HG03558 (cell line): ENCODE measurements at regions not wholly inside any gene's neighbourhood (a gene's known extent, or its start where the extent isn't known, plus 50 kb on each side); places are given as distances from the start of the nearest gene placed in this dataset.

Experiments used
- ATAC-seq: cut with Tn5 transposase; IDR thresholded peaks from one replicate; pipeline ENCODE4 v1.9.1; 2021; ENCODE audit warnings: moderate number of reproducible peaks; ENCODE audit not compliant: unreplicated experiment; ENCODE audit errors: extremely low read depth

DNA sequence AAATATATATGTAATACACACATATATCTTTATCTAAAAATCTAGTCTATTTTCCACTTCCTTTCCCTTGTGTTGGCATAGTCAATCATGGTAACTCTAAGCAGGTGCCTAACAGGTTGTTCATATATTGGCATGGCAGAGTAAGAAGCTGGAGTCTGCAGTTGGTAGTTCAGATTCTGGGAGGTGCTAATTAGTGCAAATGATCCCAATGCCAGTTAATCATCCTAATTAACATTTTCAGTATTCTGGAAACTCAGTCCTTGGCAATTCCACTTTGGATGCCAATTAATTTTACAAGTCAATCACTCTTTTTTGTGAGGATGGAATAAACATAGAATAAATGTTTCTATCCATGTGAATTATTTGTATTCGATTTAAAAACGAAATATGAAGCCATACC is 863.7 kb upstream of the SOX9 start:
- no peak for ATAC-seq

DNA sequence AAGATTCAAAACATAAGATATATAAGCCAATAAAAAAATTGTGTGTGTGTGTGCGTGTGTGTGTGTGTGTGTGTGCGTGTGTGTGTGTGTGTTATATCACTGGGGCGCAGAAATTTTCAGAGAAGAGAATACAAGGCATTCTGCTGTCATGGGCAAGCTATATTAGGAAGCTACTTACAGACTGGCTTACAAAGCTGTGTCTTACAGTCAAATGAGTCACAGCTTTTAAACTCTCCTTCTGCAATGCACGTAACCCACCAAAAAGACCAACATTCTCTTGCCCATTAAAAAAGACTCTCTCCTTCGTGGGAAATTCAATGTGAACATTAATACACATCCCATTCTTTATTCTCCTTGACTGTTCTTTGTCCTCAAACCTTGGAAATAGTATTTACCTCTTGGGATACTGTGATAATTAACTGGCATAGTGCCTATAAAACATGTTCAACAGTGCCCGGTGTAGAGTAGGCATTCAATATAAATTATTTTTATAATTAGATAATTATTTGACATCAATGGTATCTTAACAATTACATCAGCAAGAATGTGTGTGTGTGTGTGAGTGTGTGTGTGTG is 860.4 kb upstream of the SOX9 start:
- ATAC-seq: no peak

DNA sequence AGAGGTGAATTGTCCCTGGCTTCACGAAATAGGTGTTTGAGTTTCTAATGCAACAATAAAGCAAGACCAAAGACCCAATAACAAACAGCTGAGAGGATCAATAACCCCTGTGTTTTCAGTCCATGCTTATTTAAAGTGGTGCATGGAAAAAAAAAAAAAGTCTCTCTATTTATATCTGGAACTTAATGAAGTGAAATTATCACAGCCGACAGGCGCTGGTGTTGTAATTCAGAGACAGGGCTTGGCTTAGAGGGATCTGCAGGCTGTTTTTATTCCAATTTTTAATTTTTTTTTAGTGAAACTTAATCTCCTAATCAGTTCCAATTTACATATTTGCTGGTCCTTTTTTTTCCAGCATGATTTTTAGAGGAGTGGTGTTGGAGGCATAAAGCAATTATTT is 858.2 kb upstream of the SOX9 start:
- no peak for ATAC-seq

DNA sequence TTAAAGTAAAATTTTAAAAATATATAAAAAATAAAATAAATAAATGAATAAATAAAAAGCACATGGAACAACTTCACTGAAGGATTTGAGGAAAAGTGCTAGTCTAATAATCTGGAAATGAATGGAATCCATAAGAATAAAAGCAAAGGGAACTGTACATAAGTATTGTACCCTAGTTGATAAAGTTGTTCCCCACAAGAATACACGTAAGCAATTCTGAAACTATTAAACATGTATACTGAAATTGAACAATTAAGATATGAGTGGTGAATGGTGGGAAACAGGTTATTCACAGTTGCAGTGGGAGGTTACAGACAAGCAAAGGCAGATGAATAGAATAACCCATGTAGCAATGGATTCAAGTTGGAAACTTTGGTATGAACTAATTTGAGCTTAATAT is 853.2 kb upstream of the SOX9 start:
- ATAC-seq: no peak

DNA sequence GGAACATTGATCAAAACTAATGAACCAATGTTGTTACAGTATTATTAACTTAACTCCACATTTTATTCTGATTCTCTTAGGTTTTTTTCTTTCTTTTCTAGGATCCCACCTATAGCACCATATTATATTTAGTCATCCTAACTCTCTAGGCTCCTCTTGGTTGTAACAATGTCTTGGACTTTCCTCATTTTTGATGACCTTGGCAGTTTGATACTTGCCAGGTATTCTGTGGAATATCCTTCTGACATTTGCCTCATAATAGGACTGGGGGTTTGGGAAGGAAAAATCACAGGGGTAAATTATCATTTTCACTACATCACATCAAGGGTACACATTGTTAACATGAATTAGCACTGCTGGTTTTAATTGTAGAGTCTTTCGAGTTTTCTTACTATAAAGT is 851.6 kb upstream of the SOX9 start:
- no peak for ATAC-seq

DNA sequence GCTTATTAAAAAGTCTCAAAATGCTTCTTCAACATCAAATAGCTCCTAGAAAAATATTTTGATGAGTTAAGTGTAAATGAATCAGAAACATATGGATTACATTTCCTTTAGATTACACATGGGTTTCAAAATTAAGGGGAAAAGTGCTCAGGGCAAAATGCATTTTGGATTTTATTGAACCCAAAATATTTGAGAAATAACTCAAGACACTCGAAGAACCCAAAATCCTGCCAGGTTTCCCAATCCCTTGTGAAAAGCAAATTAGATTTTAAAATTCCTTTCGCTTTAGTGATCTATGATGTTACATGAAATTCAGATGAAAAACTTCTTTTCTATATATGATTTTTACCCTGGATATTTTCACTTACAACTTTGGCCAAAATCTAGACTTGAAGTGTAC is 847.4 kb upstream of the SOX9 start:
- no peak for ATAC-seq

DNA sequence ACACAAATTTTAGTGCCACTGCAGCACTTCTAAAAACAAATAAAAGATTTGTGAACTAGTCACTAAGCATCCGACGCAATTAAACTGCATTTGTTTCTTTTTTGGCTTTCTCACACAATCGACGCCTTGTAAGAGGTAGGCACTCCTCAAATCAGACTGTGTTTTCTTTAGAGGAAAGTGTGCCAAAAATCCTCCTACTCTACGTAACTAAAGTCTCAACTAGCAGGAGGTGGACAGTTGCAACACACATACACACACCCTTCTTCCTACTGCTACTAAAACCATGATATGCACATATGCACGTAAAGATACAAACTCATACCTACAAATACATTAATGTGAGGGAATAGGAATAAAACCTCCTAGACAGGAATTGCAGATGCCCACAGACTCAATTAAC is 844.7 kb upstream of the SOX9 start:
- no peak for ATAC-seq

DNA sequence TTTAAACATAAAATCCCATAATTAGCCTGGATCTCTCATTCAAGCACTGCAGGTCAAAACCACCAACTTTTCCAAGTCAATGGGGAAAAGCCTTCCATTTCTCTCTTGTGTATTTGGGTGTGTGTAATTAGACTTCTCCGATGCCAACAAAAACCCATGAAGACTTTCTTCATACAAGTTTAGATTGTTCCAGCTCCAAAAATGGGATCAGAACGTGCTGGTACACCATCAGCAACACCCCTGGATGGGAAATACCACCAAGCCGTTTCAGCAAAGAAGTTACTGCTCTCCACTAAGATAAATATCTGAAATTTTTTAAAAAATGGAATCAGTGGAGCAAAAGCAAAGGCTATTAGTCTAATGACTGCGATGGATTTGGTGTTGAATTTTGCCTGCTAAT is 837.3 kb upstream of the SOX9 start:
- ATAC-seq: no peak

DNA sequence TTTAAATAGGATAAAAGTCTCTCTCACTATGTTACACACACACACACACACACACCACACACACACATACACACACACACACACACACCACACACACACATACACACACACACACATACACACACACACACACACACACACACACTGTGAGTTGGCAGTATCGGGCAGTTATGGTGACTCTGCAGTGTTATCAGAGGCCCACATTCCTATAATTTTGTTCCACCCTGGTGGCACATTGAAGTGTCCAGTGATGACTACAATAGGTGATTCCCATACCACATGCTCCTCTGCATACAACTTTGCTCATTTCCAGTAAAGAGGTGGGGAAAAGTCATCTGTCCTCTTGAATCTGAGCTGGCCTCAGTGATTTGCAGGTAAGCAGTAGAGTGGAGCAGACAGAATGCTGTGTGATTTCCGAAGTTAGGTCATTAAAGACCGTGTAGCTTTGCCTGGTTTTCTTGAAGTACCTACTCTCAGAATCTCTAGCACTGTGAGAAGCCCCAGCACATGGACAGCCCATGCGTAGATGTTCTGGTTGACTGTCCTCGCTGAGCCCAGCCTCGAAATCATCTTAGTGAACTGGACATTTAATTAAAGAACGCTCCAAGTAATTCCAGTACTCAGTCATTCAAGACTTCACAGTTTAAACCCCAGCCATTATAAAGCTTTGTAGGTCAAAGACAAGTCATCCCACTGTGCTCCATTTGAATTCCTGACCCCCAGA is 836.6 kb upstream of the SOX9 start:
- no peak for ATAC-seq

DNA sequence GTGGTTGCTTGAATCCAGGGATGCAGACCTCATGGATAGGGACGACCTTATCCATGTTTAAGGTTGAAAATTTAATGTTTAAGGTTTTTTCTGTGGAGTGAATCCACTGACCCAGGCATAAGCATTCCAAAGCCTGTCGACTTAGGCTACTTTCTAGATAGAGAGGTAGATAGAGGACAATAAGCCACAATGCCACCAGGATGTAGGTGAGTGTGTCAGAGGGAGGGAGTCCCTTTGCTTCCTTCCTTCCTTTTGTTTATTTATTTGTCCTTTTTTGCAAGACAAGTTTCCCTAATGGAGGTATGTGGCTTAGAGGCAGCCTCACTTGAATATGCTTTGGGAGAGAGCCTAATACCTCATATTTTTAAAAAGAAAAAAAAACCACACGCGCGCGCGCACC is 834.2 kb upstream of the SOX9 start:
- no peak for ATAC-seq

DNA sequence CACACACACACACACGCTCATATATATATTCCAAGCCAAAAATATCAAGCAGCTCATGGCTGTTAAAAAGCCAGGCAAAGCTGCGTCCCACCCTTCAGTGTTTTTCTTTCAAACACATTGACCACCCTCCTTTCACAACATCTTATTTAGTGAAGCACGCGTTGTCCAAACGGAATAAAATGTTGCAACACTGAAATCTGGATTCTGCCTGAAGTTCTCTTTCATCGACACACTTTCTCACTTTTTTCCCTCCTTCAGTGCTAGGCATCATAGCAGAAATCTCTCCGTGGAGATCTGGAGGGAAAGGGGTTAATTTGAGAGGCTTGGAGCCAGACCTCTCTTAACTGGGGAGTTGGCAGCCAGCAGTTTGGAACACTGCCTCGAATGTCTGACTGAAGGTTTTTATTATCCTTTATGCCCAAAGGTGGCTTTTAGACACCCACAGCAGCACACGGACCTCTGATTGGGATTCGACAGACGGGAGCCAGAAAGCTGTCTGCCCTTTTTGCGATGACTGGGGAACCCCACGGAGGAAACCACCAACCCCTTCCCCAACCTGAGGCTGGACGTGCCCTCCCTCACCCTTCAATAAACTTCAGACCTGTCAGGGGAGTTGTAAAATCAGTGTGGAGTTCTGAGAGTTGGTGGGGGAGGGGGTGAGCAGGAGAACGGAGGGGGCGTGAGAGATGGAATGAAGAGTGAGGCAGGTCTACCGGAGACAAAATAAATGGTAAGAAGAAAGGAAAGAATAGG is 833.6 kb upstream of the SOX9 start:
- ATAC-seq: no peak

DNA sequence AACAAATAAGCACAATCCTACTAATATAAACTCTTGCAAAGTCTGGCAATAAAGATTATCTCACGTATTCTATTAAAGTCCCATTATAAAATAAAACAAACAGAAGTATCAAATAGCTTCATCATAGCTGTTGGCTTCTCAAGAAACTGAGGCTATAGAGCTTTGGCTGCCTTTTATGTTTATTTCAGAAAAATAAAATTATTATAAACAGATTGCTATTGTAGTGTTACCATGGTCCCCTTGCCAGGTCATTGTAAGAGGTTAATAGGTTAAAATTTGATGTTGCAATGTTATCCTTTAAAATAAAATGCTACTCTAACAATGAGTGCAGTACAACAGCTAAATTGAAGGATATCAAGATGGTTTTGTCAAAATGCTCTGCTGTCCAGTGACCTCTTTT is 828.8 kb upstream of the SOX9 start:
- no peak for ATAC-seq

DNA sequence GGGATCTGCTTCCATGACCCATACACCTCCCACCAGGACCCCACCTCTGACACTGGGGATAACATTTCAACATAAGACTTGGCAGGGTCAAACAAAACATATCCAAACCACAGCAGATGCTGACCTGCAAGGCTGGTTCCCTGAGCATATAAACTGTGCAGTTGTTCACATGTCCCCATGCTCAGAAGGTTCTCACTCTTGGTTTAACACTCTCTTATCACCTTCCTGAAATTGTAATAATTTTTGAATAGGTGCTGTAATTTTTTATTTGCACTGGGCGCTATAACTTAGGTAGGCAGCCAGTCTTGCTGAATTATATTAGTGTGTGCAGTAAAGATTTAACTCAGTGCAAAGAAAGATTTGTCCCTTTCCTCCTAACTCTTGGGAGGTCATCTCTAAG is 824.8 kb upstream of the SOX9 start:
- ATAC-seq: no peak

DNA sequence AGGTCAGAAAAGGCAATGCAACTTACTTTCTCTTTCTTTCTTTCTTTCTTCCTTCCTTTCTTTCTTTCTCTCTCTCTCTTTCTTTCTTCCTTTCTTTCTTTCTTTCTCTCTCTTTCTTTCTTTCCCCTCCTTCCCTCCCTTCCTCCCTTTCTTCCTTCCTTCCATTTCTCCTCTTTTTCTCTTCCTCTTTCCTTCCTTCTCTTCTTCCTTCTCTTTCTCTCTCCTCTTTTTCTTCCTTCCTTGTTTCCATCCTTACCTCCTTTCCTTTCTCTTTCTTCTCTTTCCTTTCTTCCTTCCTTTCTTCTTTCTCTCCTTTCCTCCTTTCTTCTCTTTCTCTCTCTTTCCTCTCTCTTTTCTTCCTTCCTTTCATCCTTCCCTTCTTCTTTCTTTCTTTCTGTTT is 819.8 kb upstream of the SOX9 start:
- no peak for ATAC-seq

DNA sequence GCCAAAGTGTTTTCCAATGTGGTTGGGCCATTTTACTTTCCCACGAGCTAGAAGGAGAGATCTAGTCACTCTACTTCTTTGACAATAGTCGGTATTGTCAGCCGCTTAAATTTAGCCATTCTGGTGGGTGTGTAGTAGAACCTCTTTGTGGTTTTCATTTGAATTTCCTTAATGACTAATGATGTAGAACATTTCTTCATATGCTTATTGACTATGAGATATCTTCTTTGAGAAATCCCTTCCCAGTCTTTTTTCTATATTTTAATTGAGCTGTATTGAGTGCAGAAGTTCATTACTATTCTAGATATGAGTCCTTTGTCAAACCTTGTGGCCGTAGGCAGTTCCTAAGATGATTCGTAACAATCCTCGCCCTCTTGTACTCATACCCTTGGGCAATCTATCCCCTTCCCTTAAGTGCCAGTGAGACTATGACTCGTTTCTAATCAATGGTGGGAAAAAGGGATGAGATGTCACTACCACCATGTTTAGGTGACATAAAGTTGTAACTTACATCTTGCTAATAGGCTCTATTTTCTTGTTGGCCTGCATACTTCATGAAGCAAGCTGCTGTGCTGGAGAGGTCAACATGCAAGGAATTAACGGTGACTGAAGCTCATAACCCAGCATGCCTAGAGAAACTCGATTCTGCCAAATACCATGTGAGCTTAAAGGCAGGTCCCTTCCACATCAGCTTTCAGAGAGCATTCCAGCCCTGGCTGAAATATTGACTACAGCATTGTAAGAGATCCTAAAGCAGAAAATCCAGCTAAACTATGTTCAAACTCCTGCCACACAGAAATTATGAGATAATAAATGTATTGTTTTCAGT is 817.9 kb upstream of the SOX9 start:
- ATAC-seq: no peak

DNA sequence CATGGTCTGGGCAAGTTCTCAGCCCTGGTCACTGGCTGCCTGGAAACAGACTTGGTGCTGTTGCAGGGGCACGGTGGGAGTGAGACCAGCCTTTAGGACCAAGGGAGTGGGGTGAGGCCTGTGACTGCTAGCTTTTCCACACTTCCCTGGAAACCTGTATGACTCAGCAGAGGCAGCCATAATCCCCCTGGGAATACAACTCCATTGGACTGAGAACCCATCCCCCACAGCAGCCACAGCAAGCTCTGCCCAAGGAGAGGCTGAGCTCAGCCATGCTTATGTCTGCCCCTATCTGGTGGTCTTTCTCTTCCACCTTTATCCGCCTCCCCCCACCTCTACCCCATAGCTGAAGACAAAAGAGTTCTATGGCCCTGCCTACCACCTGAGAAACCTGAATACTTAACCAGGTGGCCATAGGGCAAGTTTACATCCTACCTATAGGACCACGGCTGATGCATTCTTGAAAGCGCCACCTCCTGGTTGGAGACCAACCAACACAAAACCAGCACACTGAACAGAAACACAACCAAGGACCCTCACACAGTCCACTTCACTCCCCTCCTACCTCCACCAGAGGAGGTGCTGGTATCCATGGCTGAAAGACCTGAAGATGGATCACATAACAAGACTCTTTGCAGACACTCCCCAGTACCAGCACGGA is 816.2 kb upstream of the SOX9 start:
- no peak for ATAC-seq

DNA sequence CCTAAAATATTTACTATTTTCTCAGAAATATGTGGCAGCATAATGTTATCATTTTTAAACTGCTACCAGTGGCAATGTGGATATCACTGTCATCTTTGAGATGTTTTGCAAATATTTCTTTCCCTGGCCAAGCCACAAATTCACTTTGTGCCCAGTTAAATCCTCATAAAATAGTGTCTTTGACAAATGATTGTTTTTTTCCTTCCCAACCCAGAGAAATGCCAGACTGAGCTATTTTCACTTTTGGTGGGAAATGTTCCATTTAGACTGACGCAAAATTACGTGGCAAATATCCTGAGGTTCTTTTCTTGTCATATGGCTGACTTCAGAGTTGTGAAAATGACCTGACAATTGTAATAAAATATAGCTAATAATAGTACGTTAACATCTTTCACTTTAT is 807.0 kb upstream of the SOX9 start:
- no peak for ATAC-seq

DNA sequence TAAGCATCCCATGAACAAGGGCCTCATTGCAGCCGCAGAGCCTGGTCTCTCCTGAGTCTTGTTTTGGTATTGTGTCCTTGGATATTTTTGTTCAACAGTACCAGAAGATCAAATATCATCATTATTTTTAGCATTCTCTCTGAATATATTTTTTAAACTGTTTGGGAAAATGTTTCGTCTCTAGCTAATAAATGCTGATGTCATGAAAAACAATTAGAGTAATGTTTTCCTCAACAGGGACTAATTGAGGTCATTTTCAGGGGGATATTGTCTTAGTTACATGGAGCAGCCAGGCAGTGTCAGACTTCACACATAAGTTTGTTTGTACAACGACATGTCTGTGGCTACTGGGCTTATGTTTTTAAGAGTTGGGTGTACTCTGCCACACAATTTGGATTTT is 805.3 kb upstream of the SOX9 start:
- no peak for ATAC-seq

DNA sequence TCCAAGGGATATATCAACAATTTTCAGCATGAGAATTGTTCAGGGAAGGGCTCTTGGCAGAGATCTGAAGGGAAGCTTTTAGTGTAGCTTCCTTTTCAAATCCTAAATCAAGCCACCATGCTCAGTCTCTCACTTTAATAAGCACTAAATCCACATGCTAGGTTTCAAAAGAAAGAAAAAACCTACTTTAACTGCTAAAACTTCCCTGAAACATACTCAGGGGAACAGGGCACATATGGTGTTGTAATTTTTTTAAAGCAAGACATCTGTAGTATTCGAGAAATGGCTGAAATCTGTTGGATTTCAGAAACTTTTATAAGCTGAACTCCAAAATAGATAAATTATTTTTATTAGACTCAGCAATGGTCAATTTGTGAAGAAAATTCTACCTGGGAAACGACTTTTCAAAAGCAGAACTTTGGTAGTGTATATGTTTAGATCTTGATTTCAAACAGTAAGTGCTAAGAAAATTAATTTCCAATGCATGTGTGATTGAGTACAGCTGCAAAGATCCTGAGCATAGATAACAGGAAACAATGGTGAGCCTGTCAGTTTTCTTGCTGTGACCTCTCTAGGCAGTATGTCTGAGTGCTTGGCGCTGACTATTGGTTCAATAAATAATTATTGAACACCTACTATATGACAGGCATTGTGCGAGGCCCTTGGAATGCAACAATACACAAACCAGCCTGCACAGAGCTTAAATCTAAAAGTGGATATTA is 804.5 kb upstream of the SOX9 start:
- no peak for ATAC-seq
